Ovary (tissue), 7 donors: ENCODE measurements at regions not wholly inside any gene's neighbourhood (a gene's known extent, or its start where the extent isn't known, plus 50 kb on each side); places are given as distances from the start of the nearest gene placed in this dataset.

Experiments used
- DNase-seq, 5 donors: peaks; one replicate each; pipeline ENCODE4 v3.0.0-alpha.2; 2019 to 2020
- H3K27ac ChIP-seq, 2 donors: fragments of 200-600 bp; one replicate each; pipeline versions ENCODE4 v1.5.1 to v1.8.0; 2019 to 2022
- H3K27me3 ChIP-seq: fragments of 200-600 bp; one replicate; pipeline ENCODE4 v1.8.0; 2022
- H3K36me3 ChIP-seq: fragments of 200-600 bp; sonication (generic); one replicate; pipeline ENCODE4 v1.5.1; 2019
- H3K4me1 ChIP-seq: one replicate; pipeline ENCODE4 v1.8.1; 2013; ENCODE audit warnings: mild to moderate bottlenecking, moderate library complexity; ENCODE audit not compliant: insufficient read depth
- H3K4me3 ChIP-seq: fragments of 200-600 bp; sonication (generic); one replicate; pipeline ENCODE4 v1.5.1; 2017
- H3K9me3 ChIP-seq, 2 donors: fragments of 200-600 bp in 1 of 2; sonication (generic) in 1 of 2; one replicate each; pipeline versions ENCODE4 v1.5.1 to v1.8.1; 2013 to 2019; ENCODE audit warnings: mild to moderate bottlenecking in 1 of 2, moderate library complexity in 1 of 2
- EP300 ChIP-seq: sonication (generic); formaldehyde crosslinking; IDR thresholded peaks from one replicate; pipeline ENCODE4 v1.6.1; 2017; ENCODE audit warnings: antibody characterized with exemption
- POLR2A ChIP-seq: fragments of 450-650 bp; IDR thresholded peaks from one replicate; pipeline ENCODE4 v1.6.1; 2017; ENCODE audit warnings: antibody characterized with exemption, mild to moderate bottlenecking, moderate library complexity
- WGBS, 3 donors: extraction: QIAGEN DNeasy Blood & Tissue Kit in 1 of 3; methylation state at CpG; one replicate each; pipeline versions ENCODE4 v1.1.5 to v1.1.7; 2013 to 2017; 5-methylcytosine and 5-hydroxymethylcytosine counted together
- intact Hi-C, 4 donors: fragments of 100-400 bp; cut with DNase I; formaldehyde crosslinking; loops; one replicate each; pipeline versions ENCODE4 v1.11.0 to v1.15.1; 2022 to 2023
- TF ChIP-seq, protein P1 (sequence below), 3 donors: fragments of 450-650 bp in 2 of 3; fragments of 200-600 bp in 1 of 3; IDR thresholded peaks; one replicate each; pipeline versions ENCODE4 v1.5.1 to v1.8.0; 2016 to 2022; ENCODE audit warnings: antibody characterized with exemption in 3 of 3, mild to moderate bottlenecking in 1 of 3
- donor health status: DM: no; HTN: no; CAD: no; lungs with moderate emphysema.
- donor health status: DM: no; HTN: no; CAD: no.
- donor health status: Bipolar disorder and iron deficiency.
- donor health status: DM: no; HTN: no; CAD: no.
- donor health status: DM: yes; HTN: yes; CAD: no.

DNA sequence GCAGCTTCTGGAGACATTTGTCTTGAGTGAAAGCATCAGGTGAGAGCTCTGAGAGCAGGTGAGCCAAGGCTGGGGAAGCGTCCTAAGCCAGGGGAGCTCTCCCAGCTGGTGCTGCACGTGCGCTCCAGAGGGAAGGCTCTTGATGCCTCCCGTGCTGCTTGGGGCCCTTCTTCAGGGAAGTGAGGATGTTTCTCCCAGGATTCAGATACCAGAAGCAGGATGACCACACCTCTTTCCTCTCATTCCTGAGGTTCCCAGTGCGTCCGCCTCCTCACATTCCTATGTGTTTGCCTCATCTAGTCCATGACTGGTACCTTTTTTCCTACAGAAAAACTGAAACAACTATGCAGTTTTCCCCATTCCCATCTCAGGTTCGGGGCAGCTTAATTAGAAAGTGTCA lies 231.0 kb upstream of the IRS2 start:
- 12 to 25% (median 22%) methylated on average over 7 of the region's 7 CpGs for WGBS, 3 donors

DNA sequence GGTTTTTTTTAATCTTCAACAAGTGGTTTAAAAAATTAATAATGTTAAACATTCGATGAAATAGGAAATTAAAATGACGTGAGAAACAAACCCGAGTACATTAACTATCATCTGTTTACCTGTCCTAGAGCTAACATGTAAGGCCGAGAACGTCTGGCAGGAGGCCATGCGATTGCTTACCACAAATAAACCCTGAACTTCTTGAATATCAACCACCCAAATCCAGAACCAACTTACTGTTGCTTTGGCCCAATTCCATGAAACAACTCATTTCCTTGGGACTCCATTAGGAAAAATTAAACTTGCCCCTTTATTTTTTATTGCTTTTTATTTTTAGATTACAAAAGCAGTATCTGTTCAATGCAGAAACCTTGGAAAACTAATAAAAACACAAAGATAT lies 228.9 kb upstream of the IRS2 start:
- H3K36me3 ChIP-seq: no peaks in the 10 kb centered on the region
- no peak overlapping the region for H3K4me3 ChIP-seq
- intact Hi-C loops: no loop called here
- H3K27ac ChIP-seq: no peak overlapping the region
- H3K4me1 ChIP-seq: no peaks in the 10 kb centered on the region
- H3K9me3 ChIP-seq: no peaks in the 10 kb centered on the region
- DNase-seq: no peak
- H3K27me3 ChIP-seq: no peaks in the 10 kb centered on the region
- no peak for TF ChIP-seq EP300
- no peak for TF ChIP-seq POLR2A
- TF ChIP-seq, protein P1, sequence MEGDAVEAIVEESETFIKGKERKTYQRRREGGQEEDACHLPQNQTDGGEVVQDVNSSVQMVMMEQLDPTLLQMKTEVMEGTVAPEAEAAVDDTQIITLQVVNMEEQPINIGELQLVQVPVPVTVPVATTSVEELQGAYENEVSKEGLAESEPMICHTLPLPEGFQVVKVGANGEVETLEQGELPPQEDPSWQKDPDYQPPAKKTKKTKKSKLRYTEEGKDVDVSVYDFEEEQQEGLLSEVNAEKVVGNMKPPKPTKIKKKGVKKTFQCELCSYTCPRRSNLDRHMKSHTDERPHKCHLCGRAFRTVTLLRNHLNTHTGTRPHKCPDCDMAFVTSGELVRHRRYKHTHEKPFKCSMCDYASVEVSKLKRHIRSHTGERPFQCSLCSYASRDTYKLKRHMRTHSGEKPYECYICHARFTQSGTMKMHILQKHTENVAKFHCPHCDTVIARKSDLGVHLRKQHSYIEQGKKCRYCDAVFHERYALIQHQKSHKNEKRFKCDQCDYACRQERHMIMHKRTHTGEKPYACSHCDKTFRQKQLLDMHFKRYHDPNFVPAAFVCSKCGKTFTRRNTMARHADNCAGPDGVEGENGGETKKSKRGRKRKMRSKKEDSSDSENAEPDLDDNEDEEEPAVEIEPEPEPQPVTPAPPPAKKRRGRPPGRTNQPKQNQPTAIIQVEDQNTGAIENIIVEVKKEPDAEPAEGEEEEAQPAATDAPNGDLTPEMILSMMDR (IDR thresholded peaks at IDR 0.05): no peak
- whole genome bisulfite sequencing, 3 donors: 31 to 58% (median 44%) methylated on average over 6 of the region's 6 CpGs

More for the DNA sequence above, 231.0 kb upstream of the IRS2 start:
- Histone ChIP-seq H3K27me3 (no peaks in the 10 kb centered on the region), H3K36me3 (no peaks in the 10 kb centered on the region), H3K4me1 (no peaks in the 10 kb centered on the region), H3K27ac (no peak overlapping the region), H3K9me3 (no peaks in the 10 kb centered on the region), H3K4me3 (no peak overlapping the region)
- no peak for DNase-seq
- intact Hi-C loops: no loop called here
- TF ChIP-seq, protein P1 (IDR thresholded peaks at IDR 0.05): no peak
- TF ChIP-seq EP300: no peak
- no peak for TF ChIP-seq POLR2A

DNA sequence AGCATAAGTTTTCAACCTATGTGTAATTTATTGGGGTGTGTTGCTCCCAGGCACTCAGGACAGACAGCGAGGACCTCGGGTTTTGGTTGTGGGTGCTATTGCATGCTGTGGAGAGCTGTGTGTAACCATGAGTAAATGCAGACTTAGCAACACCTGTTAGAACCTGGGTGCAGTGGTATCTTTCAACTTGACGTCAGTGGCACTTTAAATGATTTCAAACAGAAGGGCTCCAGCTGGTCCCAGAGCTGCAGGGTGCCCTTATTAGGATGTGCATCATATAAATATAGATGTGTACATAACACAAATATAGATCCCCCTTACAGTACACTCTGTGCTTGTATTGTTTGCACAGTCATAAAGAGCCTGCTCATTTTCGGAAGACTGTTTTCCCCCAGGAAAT lies 228.3 kb upstream of the IRS2 start:
- H3K27ac ChIP-seq: no peak overlapping the region
- no peaks in the 10 kb centered on the region for H3K27me3 ChIP-seq
- no peaks in the 10 kb centered on the region for H3K9me3 ChIP-seq
- H3K4me3 ChIP-seq: no peak overlapping the region
- H3K4me1 ChIP-seq: no peaks in the 10 kb centered on the region
- intact Hi-C loops: no loop called here
- no peak for DNase-seq
- H3K36me3 ChIP-seq: no peaks in the 10 kb centered on the region
- WGBS, 3 donors: 60 to 74% (median 69%) methylated on average over 4 of the region's 4 CpGs
- no peak for TF ChIP-seq POLR2A
- TF ChIP-seq, protein P1 (IDR thresholded peaks at IDR 0.05): no peak
- TF ChIP-seq EP300: no peak

DNA sequence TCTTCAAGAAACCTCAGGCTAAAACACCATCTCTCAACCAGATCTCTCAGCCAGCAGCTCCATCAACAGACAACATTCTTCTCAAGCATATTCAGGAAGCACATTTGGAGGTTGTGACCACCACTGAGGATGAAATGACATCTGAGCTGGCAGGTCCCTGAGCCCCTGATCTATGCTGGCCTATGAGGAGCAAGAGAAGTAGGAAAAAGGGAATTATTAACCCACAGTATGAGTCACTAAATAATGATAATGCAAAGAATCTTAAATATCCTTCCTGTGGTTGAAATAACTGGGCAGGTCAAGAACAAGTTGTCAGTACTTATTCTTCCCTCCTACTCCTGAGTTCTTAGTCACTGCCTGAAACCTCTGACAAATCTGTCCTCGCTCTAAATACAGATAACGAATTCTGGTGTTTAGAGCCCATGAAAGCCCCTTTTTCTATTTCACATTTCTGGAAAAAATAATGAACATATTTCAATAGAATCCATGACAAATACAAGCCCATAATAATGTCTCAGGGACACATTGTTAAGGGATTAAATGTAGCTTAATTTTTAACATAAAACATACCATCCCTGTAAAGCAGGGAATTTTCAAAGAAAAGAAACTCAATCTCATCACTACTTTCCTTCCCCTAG lies 225.8 kb upstream of the IRS2 start:
- no peak overlapping the region for H3K27ac ChIP-seq
- WGBS, 3 donors: 16 to 31% (median 22%) methylated on average over 2 of the region's 2 CpGs
- H3K9me3 ChIP-seq: no peaks in the 10 kb centered on the region
- no peak overlapping the region for H3K4me3 ChIP-seq
- no peak for DNase-seq
- H3K27me3 ChIP-seq: no peaks in the 10 kb centered on the region
- H3K36me3 ChIP-seq: no peaks in the 10 kb centered on the region
- H3K4me1 ChIP-seq: no peaks in the 10 kb centered on the region
- intact Hi-C loops: no loop called here
- no peak for TF ChIP-seq EP300
- TF ChIP-seq POLR2A: no peak
- TF ChIP-seq, protein P1 (IDR thresholded peaks at IDR 0.05): no peak
